WTC11 (cell line): ENCODE measurements at regions not wholly inside any gene's neighbourhood (a gene's known extent, or its start where the extent isn't known, plus 50 kb on each side); places are given as distances from the start of the nearest gene placed in this dataset.
"Not testable (repeated sequence)": the region's sequence is repeated elsewhere in the genome, so short reads cannot be mapped to it uniquely, and the experiment has no call there.

ENCODE experiments used
- MYBL2 ChIP-seq: sonication (generic); formaldehyde crosslinking; IDR thresholded peaks from 2 replicates; pipeline ENCODE4 v1.8.1; 2023; ENCODE audit warnings: mild to moderate bottlenecking, moderate library complexity, missing genetic modification reagents
- NFE2L1 ChIP-seq: sonication (generic); formaldehyde crosslinking; IDR thresholded peaks from 2 replicates; pipeline ENCODE4 v1.8.1; 2023; ENCODE audit warnings: missing genetic modification reagents

DNA sequence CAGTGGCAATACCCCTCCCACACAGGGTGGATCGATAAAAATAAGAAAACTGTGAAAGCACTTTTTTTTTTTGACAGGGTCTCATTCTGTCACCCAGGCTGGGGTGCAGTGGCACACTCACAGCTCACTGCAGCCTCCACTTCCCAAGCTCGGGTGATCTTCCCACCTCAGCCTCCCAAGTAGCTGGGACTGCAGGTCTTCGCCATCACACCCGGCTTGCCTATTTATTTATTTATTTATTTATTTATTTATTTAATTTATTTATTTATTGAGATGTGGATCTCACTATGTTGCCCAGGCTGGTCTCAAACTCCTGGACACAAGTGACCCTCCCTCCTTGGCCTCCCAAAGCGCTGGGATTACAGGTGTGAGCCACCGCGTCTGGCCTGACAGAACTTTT lies 68.0 kb upstream of the PPP1R26 start:
- not testable (repeated sequence) for TF ChIP-seq MYBL2; NFE2L1 (CRISPR knock-in tag)
